ENCODE measurements at regions not wholly inside any gene's neighbourhood (a gene's known extent, or its start where the extent isn't known, plus 50 kb on each side); places are given as distances from the start of the nearest gene placed in this dataset.

DNA sequence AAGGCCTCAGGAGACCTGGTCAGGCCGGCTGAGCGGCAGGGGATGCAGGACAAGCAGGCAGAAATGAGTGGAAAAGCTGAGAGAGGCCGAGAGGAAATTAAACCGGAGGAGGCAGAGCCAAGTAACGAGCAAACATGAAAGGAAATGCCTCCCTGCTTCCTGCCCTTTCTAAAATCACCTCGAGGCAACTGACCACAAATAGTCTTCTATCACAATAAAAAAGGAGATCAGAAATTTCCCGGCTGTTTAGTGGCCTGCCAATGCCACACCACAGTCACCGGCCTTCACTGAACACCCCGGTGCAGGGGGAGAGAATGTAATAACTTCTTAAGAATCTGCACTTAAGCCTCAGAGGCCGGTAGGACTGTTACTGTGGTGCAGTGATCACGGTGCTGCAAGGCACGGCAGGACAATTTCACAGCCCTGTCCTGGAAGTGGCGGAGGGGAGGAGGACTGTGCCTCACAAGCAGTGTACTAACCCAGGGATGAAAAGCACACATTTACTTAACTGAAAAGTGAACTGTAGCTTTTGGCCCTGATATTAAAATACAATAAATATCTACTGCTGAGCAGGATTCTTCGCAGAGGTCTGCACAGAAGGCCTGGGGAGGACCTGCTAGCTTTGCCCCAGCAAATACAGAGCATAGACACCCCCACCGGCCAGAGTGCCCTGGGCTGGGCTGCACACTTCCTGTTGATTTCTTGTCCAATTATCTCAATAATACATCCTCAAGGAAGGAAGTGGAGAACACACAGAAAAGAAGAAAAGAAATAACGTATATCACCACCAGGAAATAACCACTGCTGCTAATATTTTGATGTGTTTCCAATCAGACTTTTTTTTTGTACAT is 183.5 kb upstream of the NSMCE3 start:
- no peak for DNase-seq

DNA sequence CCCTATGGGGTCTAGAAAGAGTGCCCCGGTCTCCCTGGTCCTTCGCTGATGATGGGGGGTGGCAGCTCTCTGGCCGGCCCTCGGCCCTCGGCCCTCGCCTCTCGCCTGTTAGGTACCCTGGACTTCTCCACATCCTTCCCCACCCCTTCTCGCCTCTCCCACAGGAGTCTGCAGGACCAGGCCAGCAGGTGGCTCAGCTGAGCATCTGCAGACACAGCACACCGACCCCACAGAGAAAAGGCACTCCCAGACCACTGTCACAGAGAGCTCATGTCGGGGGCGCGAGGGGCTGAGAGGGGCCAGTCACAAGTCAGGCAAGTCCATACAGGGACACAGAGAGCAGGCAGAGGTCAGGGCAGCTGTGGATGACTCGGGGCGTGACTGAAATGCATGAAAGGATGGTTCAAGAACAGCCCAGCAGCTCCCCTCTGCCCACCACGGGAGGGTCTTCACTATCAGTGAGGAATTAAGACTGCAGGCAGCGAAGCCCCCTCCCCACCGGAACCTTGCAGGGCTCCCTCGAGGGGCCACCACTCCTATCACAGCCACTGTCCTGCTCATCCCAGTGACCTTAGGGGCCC is 181.7 kb upstream of the NSMCE3 start:
- DNase-seq: no peak

DNA sequence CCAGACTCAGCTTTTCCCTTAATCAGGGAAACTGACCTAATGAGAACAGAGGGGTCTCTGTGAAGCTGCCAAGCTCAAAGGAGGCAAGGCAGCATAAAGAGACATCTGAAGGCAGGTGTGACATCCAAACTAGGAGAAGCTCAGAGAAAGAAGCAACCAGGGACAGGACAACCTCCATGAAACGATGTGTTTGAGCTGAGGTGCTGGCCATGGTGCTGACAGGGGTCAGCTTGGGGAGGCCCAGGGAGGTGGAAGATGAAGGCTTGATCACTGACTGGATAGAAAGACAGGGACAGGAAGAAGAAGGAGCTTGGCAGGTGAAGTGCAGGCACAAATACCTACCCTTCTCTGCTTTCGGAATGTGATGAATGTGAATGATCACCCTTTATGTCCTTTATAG is 179.5 kb upstream of the NSMCE3 start:
- no peak for DNase-seq

DNA sequence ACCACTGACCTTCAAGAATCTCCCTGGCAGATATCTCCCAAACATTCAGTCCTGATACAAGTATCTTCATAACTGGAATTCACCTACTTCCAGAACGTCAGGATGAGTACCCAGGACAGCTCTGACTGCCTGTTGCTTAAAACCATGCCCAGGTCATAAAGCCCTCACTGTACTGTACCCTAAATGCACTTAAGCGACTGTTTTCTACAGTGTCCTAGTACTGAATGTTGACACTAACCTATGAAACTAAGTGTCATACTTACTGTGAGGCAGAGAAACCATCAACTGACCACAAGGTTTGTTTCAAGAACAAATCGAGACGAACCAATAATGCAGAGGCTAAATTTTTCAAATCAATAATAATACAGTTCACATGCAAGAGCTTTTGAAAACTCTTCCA is 178.7 kb upstream of the NSMCE3 start:
- no peak for DNase-seq

DNA sequence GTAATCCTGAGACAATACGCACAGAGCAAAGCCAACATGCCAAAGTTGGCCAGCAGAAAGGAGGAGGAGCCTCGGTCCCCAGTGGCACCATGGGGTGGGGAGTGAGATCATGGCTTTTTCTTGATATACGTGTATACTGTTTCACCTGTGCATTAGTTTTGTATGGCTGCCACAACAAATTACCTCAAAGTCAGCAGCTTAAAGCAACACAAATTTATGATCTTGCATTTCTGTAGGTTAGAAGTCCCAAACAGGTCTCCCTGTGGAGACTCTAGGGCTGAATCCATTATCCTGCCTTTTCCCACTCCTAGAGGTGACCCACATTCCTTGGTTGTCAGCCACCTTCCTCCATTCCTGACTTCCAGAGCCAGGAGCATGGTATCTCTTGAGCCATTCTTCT is 176.9 kb upstream of the NSMCE3 start:
- no peak for DNase-seq

DNA sequence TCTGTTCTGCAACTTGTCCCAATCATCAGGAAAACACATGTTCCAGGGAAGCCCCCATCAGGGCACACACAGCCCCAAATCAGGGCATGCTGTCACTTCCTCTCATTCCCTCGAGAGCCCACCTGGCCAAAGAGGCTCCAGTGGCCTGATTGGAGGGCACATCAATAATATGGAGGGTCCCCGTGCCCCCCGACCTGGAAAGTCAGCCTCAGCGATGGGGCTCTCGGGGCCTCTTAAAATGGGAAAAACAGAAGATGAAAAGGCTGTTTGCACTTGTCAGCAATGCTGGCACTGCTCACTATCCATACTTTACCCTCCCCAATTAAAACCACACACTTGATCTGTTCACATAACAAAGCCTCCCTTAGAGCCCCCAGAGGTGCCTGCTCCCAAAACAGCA is 172.9 kb upstream of the NSMCE3 start:
- no peak for DNase-seq

DNA sequence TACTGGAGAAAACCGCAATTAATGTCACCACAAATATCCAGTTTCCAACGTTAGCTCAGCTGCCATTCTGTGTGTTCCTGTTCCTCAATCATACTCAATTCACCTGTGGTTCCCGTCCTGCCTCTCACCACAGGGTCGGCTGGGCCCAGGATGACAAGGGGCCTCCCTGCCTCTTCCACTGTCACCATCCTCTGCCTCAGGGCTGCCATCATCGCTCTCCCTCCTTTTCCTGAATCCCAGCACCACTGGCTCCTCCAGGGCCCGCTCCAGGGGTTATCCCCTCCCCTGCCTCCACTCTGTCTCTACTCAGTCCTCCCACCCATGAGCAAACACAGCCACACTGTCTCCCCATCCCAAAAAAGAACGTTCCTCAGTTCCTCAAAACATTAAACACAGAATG is 170.9 kb upstream of the NSMCE3 start:
- DNase-seq: no peak

DNA sequence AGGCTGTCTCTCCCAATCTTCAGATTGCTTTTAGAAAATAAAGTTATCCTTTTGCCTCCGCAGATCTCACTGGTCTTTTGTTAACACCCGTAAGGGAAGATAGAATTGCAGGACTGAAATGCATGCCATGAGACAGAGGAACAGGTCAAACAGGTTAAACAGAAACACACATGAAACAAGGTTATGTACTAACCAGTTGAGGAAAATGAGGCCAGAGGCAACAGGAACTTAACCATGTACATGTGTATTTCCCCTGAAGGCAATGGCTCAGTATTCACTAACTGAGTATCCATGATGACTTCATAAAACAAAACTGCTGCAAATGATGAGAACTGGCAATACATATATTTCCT is 169.1 kb upstream of the NSMCE3 start:
- DNase-seq: no peak

DNA sequence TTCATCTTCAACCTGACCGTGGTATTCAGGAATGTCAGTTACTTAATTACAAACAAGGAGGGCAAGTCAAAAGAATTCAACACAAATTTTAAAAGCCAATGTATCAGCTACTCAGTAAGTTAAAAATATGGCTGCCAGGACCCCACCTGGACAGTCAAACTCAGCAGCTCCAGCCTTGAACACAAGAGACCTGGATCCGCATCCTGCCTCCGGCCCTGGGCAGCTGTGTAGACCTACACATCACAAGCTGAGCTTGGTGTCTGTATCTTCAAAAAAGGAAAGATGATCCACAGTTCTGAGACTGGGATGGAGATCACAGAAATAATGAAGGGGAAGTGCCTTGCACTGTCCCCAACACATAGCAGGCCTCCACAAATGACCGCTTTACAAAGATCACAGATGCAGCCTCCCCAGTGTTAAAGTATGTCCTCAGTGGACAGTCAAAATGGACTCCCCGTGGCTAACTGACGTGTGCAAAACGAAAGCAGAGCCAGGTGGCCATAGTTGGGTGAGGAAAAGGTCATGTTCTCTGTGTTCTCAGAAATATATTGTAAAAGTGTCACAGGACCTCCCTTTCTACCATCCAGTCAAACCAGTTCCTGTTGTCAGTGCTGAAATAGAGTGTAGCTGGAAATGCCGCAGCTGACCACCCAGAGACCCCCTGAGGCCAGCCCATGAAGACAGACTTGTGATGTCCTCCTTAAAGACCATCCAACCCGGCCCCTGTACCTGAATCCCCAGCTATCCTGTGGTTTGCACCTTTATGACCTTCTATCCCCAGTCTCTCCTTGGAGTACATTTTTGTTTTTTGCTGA is 168.5 kb upstream of the NSMCE3 start:
- DNase-seq: no peak

DNA sequence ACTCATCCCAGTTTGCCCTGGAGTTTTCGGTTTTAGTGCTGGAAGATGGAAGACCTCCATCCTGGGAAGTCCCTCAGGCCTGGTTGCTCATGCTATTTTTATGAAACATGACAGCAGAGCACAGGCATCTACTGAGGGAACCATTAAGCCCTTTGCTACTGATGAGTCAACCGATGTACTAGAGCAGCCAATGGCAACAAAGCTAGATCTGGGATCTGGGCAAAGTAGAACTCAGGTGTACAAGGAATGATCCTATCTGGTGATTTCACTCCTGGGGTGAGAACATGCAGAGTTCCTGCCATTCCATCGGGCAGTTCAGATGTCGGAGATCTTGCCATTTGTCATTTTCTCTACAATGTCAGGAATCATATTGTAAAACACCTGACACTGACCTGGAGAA is 166.2 kb upstream of the NSMCE3 start:
- DNase-seq: peak; percentile 26

DNA sequence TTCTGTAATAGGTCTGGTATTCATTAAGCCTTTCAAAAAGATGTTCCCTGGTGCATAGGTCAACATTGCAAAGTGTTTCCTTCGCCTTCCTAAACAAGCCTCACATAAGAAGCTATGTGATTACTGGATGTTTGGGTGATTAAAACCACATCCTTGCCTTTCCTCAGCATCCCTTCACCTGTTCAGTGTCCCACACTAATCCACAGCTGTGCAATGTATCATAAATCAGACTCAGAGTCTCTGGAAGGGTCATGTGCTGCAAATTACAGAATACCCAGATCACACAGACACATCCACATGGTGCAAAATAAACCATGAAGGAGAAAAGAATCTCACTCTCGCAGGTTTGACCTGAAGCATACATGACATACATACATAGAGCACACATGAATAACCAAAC is 164.7 kb upstream of the NSMCE3 start:
- no peak for DNase-seq

DNA sequence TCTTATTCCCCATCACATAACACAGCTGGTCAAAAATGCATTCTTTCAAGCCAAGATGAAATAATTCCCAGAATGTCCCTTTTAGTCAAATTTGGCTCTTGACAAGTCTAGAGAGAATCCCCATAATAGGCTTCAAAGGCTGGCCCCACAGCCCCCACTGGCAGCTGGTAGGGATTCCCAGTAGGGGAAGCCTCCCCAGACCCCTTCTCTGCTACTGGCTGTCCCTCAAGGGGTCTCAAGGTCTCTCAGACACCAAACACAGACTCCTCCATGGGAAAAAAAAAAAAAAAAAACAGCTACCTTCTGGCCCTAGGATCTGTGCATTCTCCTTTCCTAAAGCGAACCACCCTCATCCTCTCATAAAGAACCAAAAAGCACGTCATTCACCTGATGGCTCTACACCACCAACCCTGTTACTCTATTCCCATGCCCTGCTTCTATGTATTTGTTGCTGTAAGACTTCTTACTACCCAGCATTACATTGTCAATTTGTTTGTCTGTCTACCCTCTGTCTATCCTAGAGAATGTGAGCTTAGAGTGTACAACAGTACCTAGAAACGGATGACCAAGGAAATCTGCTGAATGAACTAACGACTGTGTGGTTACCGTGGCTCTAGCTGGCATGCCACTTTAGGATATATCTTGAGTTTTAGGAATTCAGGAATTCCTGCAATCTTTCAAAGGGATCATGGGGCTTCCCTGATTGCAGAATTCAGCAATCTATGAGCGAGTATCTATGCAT is 164.1 kb upstream of the NSMCE3 start:
- DNase-seq: no peak

DNA sequence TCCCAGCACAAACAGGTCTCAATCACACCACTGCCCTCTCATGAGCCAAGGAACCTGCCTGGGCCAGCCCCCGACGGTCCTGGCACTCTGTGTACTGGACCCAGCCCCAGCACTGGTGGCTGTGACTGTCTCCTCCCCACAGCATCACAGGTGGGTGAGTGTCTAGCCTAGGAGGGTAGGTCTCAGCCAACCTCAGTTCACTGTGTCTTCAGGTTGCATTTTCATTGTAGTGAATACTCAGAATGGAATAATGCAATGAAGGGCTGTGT is 163.4 kb upstream of the NSMCE3 start:
- DNase-seq: no peak

DNA sequence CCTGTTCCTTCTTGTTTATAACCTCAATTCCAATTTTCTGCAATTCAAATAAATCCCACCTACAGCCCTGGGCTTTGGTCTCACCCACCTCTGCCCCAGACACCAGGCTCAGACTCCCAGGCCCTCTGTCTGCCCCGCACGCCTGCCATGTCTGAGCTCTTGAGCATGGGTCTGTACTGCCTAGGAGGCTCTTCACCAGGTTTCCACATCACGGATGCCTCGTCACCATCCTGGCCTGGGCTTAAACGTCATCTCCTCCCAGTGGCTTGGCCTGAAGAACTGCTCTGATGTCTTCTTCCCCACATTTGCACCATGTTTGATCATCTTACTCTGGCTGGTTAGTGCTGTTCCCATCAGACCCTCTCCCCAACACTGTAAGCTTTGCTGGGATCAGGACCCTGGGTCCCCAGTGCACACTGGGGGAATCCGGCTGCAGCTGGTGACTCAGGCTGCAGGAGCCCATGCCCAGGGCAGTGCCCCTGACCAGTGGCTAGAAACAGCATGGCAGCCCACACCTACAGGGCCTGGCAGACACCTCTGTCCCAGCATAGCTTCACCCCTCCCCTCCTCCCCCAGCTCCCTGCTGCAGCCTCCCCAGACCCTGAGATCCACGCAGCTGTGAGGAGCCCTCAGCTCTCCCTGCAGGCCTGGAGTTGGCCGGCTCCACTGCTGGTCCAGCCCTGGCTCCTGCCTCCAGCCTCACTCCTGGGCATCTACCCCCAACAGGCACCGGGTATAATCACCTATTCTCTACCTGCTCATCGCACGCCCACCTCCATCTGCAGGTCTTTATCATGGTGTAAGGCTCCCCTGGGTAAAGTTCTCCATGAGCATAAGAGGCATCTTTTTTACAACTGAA is 162.8 kb upstream of the NSMCE3 start:
- DNase-seq: no peak

DNA sequence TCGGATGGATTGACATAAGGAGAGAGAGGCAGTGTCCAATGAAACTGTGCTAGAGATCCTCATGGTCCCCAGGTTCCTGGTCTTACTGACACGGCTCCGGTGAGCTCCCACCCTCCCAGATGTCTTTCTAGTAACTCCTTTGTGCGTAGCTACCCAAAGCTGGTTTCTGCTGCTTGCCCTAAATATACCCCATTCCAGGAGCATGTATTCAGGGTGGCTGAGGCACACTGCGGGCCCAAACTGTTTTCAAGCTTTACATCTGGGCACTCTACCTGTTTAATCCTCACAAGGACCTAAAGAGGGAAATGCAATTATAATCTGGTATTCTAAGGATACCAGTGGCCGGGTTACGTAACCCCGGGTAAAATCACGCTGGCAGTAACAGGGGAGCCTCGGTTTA is 161.2 kb upstream of the NSMCE3 start:
- DNase-seq: no peak

DNA sequence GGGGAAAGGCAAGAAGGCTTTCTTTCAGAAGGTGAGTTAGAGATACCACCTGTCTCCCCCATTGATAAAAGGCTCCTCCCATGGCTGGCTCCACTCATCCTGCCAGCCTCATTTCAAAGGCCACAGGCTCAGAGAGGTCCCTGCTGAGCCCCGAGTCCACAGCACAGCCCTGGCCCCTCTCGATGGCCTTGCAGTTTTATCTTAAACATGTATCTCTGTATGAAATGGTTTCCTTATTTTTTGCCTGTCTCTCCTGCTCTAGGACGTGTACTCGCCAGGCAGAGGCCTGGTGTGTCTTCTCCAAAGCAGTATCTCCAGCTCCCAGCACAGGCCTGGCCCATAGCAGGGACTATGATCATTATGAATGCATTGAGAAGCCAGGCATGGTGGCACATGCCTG is 160.5 kb upstream of the NSMCE3 start:
- DNase-seq: no peak

DNA sequence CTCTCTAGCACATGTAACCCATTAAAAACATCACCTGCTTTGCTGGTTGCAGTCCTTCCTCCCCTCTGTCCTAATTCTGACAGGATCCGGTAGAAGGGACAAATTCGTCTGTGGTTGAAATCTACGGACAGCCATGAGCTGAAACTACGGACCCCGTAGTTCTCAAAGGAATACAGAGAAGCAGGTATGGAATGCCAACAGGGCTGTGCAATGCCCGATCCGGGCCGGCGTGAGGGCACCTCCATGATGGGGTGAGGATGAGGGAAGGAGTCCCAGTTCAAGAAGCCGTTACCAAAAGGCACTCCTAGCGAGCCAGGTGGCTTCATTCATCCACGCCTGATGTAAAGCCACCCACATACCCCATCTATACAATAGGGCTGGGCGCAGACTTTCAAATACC is 160.0 kb upstream of the NSMCE3 start:
- no peak for DNase-seq

DNA sequence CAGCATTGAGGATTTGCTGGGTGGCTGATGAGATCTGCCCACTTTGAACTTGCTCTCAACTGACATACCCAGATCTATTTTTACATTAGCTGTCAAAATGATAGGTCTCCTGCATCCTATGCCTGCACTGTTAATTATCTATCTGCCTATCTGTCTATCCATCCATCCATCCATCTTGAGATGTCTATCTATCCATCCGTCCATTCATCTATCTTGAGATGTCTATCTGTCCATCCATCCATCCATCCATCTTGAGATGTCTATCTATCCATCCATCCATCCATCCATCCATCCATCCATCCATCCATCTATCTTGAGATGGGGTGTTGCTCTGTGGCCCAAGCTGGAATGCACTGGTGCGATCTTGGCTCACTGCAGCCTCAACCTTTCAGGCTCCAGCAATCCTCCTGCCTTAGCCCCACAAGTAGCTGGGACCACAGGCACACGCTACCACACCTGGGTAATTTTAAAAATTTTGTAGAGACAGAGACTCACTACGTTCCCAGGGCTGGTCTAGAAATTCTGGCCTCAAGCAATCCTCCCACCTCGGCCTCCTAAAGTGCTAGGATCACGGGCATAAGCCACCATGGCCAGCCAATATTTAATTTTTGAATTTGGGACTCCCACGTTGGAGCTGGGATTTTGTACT is 159.4 kb upstream of the NSMCE3 start:
- no peak for DNase-seq

DNA sequence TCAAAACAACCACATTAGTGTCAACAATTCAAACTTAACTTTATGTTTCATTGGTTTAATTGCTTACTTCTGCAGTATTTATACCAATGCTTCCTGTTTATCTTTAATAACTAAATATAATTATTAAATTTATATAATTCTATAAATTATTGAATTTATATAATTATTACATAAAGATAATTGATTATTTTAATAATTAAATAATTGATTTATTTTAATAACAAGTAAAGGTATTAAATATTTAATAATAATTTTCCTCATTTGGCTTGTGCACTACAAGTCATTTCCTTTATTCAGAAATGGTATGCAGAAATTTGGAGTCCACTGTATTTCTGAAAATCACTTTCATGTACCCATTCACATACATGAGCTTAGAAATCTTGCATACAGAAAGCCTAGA is 156.2 kb upstream of the NSMCE3 start:
- DNase-seq: no peak

DNA sequence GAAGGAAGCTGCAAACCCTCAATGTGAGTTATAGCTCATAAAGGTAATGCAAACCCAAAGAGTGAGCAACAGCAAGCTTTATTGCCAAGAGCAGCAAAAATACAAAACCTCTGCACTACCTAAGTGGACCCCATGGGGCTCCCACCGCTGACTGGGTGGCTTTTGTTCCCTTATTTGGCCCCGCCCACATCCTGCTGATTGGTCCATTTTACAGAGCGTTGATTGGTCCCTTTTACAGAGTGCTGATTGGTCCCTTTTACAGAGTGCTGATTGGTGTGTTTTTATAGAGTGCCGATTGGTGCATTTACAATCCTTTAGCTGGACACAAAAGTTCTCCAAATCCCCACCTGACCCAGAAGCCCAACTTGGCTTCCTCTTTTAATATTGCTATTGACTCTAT is 154.5 kb upstream of the NSMCE3 start:
- DNase-seq: no peak

DNA sequence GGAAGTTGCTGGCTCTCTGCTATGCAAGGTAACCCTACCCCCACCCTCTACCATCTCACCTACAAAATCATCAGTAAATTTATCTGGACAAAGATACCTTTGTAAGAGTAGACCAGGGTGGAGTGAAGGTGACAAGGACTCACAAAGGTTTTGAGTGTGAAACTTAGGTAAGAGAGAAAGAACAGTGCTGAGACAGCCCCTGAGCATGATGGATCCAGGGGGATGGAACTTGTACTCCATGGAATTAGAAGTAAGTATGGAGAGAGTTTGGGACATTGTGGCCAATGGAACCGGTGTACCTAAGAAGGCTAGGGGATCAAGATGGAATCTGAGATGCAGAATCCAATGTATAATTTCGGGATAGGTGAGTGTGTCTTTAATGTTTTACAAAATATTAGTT is 153.0 kb upstream of the NSMCE3 start:
- no peak for DNase-seq

DNA sequence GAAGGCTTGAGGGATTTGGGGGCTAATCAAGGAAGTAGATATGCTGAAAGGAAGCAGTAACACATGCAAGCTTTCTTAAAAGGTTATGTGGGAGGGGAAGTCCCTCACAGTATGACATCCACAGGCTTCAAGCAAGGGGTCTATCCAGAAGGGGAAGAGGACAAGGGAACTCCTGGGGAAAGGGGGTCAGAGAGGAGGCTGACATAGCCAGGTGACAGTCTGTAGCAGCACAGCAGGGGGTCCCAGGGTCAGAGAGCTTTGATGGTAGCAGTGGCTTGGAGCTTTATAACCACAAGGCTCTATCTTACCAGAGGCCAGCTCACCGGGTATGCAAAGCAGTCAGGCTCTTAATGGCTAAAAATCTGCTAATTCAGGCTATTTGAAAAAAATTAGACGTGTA is 150.6 kb upstream of the NSMCE3 start:
- no peak for DNase-seq
